H1 (cell line): ENCODE measurements at regions not wholly inside any gene's neighbourhood (a gene's known extent, or its start where the extent isn't known, plus 50 kb on each side); places are given as distances from the start of the nearest gene placed in this dataset.

ENCODE experiments used
- KDM4A ChIP-seq: IDR thresholded peaks from one replicate; pipeline ENCODE4 v1.7.1; 2012; ENCODE audit warnings: low read depth, mild to moderate bottlenecking, moderate library complexity, low read length, inconsistent platforms; ENCODE audit not compliant: severe bottlenecking
- RNF2 ChIP-seq: fragments of 200-900, 300-1000 bp; sonication (generic); IDR thresholded peaks from 2 replicates; pipeline ENCODE4 v1.7.1; 2016; ENCODE audit warnings: borderline replicate concordance, low read depth, mild to moderate bottlenecking, antibody characterized with exemption, low read length; ENCODE audit not compliant: poor library complexity, severe bottlenecking; ENCODE audit errors: missing control alignments
- SP4 ChIP-seq: IDR thresholded peaks from 2 replicates; pipeline ENCODE4 v1.6.1; 2012; ENCODE audit warnings: low read length, inconsistent platforms
- TAF7 ChIP-seq: optimal IDR thresholded peaks from 2 replicates; pipeline ENCODE3; 2011; ENCODE audit warnings: low read depth, mild to moderate bottlenecking, inconsistent platforms, low read length, moderate library complexity, borderline replicate concordance

GRCh38 chr15:24076090-24076784, 389.1 kb upstream of the NDN start (continued):
- TF ChIP-seq SP4 (no peak), RNF2 (no peak), TAF7 (no peak), KDM4A (no peak)
